ENCODE measurements at regions not wholly inside any gene's neighbourhood (a gene's known extent, or its start where the extent isn't known, plus 50 kb on each side); places are given as distances from the start of the nearest gene placed in this dataset.

DNA sequence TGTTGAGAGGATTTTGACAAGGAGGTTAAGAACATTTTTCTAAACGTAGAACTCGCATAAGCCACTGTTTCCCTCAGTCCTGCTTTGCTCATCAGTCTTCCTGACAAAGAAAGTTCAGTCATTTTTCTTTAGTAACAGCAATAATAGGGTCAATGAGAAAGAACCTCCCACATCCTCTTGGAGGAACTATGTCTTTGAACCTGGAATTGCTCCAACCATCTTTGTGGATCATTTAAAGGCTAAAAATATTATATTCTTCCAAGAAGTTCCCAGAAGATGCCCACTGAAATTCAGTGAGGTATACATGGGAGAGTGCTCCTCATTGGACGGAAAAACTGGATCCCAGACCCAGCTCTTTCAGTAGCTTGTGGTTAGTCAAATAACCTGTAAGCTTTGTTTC is 282.8 kb upstream of the FAR2 start:
- H4K20me1 ChIP-seq (ENCODE audit: control insufficient read depth, insufficient read depth), result no peaks in the 10 kb centered on the region
- CTCF ChIA-PET, result interaction anchor here (0.6 kb wide), 1 partner anchor 440 kb away, joined by 3 read pairs; no protein-coding TSS in a partner anchor
- H3K79me2 ChIP-seq (ENCODE audit: control insufficient read depth, insufficient read depth, low read length), result no peaks in the 10 kb centered on the region
- H3K27me3 ChIP-seq (replicated peaks in 1 of 2; ENCODE audit: control insufficient read depth in 2 of 2, insufficient read depth in 2 of 2, low read length in 1 of 2), result no peaks in the 10 kb centered on the region
- no peak overlapping the region for H3K4me2 ChIP-seq (ENCODE audit: control insufficient read depth, insufficient read depth)
- 10% methylated on average over 3 of the region's 3 CpGs for WGBS (ENCODE audit: insufficient coverage, insufficient replicate concordance, low lambda C conversion rate, missing lambda C conversion rate)
- in situ Hi-C loops (cut with MboI), result no loop called here
- no peak overlapping the region for H3K9ac ChIP-seq (ENCODE audit: control insufficient read depth, insufficient read depth, low read length)
- no peaks in the 10 kb centered on the region for H3K9me3 ChIP-seq (replicated peaks; ENCODE audit: control insufficient read depth, insufficient read depth, low read length)
- RAD21 ChIA-PET (ENCODE audit: unreplicated experiment), result no interaction called here
- DNase-seq (ENCODE audit: low read depth, low spot score), result no peak
- H3K36me3 ChIP-seq (ENCODE audit: control insufficient read depth in 2 of 2, insufficient read depth in 2 of 2, low read length in 1 of 2), result no peaks in the 10 kb centered on the region
- POLR2A ChIA-PET, result no interaction called here
- SMC1A ChIA-PET (ENCODE audit: uncharacterized antibody, unreplicated experiment), result interaction anchor here (0.8 to 1.2 kb wide), 2 partner anchors 9 to 39 kb away, joined by 3 read pairs; no protein-coding TSS in a partner anchor
- no peak overlapping the region for H3K4me3 ChIP-seq
- intact Hi-C loops (cut with micrococcal nuclease; ENCODE audit: unreplicated experiment), result loop anchor here (10.0 kb wide), 1 partner anchor 1111 kb away; no protein-coding TSS in a partner anchor
- no peak for ATAC-seq
- H2AFZ ChIP-seq (ENCODE audit: control insufficient read depth, low read depth, low read length), result no peak overlapping the region
- no peaks in the 10 kb centered on the region for H3K4me1 ChIP-seq (ENCODE audit: control insufficient read depth, insufficient read depth, low read length)
- no TSS peak for BruUV-seq (replicated peaks)
- no peak for FAIRE-seq
- no peak overlapping the region for H3K27ac ChIP-seq (ENCODE audit: control insufficient read depth, insufficient read depth)
- TF ChIP-seq ESRRA (IDR thresholded peaks at IDR 0.05; ENCODE audit: low read length) (no peak), RELA (IDR thresholded peaks at IDR 0.05; ENCODE audit: borderline replicate concordance, partially characterized antibody) (no peak), TCF3 (IDR thresholded peaks at IDR 0.05; ENCODE audit: borderline replicate concordance, insufficient read depth, low read depth, low read length) (no peak), ZBTB11 (CRISPR knock-in tag; IDR thresholded peaks at IDR 0.05) (no peak), BACH1 (IDR thresholded peaks at IDR 0.05; ENCODE audit: borderline replicate concordance) (no peak), MYB (IDR thresholded peaks at IDR 0.05; ENCODE audit: borderline replicate concordance, low read depth, low read length) (no peak), ZNF217 (IDR thresholded peaks at IDR 0.05) (no peak), RBBP5 (conservative IDR thresholded peaks at IDR 0.05) (no peak), E2F8 (IDR thresholded peaks at IDR 0.05; ENCODE audit: low read depth, partially characterized antibody) (no peak)
- TF ChIP-seq, protein P1, sequence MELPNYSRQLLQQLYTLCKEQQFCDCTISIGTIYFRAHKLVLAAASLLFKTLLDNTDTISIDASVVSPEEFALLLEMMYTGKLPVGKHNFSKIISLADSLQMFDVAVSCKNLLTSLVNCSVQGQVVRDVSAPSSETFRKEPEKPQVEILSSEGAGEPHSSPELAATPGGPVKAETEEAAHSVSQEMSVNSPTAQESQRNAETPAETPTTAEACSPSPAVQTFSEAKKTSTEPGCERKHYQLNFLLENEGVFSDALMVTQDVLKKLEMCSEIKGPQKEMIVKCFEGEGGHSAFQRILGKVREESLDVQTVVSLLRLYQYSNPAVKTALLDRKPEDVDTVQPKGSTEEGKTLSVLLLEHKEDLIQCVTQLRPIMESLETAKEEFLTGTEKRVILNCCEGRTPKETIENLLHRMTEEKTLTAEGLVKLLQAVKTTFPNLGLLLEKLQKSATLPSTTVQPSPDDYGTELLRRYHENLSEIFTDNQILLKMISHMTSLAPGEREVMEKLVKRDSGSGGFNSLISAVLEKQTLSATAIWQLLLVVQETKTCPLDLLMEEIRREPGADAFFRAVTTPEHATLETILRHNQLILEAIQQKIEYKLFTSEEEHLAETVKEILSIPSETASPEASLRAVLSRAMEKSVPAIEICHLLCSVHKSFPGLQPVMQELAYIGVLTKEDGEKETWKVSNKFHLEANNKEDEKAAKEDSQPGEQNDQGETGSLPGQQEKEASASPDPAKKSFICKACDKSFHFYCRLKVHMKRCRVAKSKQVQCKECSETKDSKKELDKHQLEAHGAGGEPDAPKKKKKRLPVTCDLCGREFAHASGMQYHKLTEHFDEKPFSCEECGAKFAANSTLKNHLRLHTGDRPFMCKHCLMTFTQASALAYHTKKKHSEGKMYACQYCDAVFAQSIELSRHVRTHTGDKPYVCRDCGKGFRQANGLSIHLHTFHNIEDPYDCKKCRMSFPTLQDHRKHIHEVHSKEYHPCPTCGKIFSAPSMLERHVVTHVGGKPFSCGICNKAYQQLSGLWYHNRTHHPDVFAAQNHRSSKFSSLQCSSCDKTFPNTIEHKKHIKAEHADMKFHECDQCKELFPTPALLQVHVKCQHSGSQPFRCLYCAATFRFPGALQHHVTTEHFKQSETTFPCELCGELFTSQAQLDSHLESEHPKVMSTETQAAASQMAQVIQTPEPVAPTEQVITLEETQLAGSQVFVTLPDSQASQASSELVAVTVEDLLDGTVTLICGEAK (IDR thresholded peaks at IDR 0.05; ENCODE audit: borderline replicate concordance), result no peak
- TF ChIP-seq, protein P2, sequence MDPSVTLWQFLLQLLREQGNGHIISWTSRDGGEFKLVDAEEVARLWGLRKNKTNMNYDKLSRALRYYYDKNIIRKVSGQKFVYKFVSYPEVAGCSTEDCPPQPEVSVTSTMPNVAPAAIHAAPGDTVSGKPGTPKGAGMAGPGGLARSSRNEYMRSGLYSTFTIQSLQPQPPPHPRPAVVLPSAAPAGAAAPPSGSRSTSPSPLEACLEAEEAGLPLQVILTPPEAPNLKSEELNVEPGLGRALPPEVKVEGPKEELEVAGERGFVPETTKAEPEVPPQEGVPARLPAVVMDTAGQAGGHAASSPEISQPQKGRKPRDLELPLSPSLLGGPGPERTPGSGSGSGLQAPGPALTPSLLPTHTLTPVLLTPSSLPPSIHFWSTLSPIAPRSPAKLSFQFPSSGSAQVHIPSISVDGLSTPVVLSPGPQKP (IDR thresholded peaks at IDR 0.05; ENCODE audit: low read depth, low read length), result no peak
